IMR-90 (cell line): ENCODE measurements at regions not wholly inside any gene's neighbourhood (a gene's known extent, or its start where the extent isn't known, plus 50 kb on each side); places are given as distances from the start of the nearest gene placed in this dataset.

ENCODE experiments used
- ATAC-seq: fragments of 200-7000 bp; cut with Tn5 transposase; 2 replicates; pipeline ENCODE4 v1.9.1; 2020; ENCODE audit warnings: low read depth, mild to moderate bottlenecking, moderate library complexity
- BruUV-seq: library from RNA; stranded (reverse); fragments of 400-500 nt; replicated peaks from 2 replicates; lab custom pipeline; 2021; lab: Mats Ljungman, UMichigan
- CTCF ChIA-PET: fragments of 300-600 bp; formaldehyde crosslinking; extraction: SDS; loops from one replicate; lab custom pipeline; 2021; ENCODE audit warnings: antibody characterized with exemption; lab: Yijun Ruan, JAX
- POLR2A ChIA-PET: fragments of 300-600 bp; sonication (Branson Sonifier 250); formaldehyde crosslinking; loops from one replicate; lab custom pipeline; 2022; ENCODE audit warnings: antibody characterized with exemption; ENCODE audit not compliant: unreplicated experiment; lab: Charles Lee
- DNase-seq: peaks from one replicate; pipeline ENCODE4 v3.0.0; 2013
- H2AFZ ChIP-seq: replicated peaks from 2 replicates; pipeline ENCODE3; 2013; ENCODE audit warnings: low read length, mild to moderate bottlenecking; ENCODE audit not compliant: poor library complexity
- H2AK5ac ChIP-seq: 2 replicates; pipeline ENCODE4 v1.6.1; 2013; ENCODE audit warnings: low read depth, low read length, inconsistent platforms
- H2AK9ac ChIP-seq: replicated peaks from 2 replicates; pipeline ENCODE3; 2013; ENCODE audit warnings: mild to moderate bottlenecking, low read depth, low read length, moderate library complexity; ENCODE audit not compliant: poor library complexity
- H2BK120ac ChIP-seq: 2 replicates; pipeline ENCODE4 v1.6.1; 2013; ENCODE audit warnings: low read depth, low read length, inconsistent platforms
- H2BK15ac ChIP-seq: 3 replicates; pipeline ENCODE4 v1.6.1; 2013; ENCODE audit warnings: low read depth, low read length, inconsistent platforms
- H2BK20ac ChIP-seq: 2 replicates; pipeline ENCODE4 v1.6.1; 2013; ENCODE audit warnings: low read depth, mild to moderate bottlenecking, inconsistent platforms, low read length, moderate library complexity
- H2BK5ac ChIP-seq: 2 replicates; pipeline ENCODE4 v1.6.1; 2013; ENCODE audit warnings: mild to moderate bottlenecking, low read depth, low read length, inconsistent platforms; ENCODE audit not compliant: poor library complexity, severe bottlenecking
- H3K14ac ChIP-seq: replicated peaks from 2 replicates; pipeline ENCODE4 v1.6.1; 2013; ENCODE audit warnings: low read depth, low read length, inconsistent platforms
- H3K18ac ChIP-seq: 2 replicates; pipeline ENCODE4 v1.6.1; 2013; ENCODE audit warnings: low read depth, low read length, control low read depth
- H3K23ac ChIP-seq: 2 replicates; pipeline ENCODE4 v1.6.1; 2013; ENCODE audit warnings: low read depth, low read length, inconsistent platforms
- H3K27ac ChIP-seq: 2 replicates; pipeline ENCODE4 v1.5.1; 2013; ENCODE audit warnings: mild to moderate bottlenecking, control low read depth, low read length; ENCODE audit not compliant: insufficient read depth
- H3K27me3 ChIP-seq: 2 replicates; pipeline ENCODE4 v1.6.1; 2013; ENCODE audit warnings: low read length; ENCODE audit not compliant: control insufficient read depth, insufficient read depth
- H3K36me3 ChIP-seq: 2 replicates; pipeline ENCODE4 v1.6.1; 2013; ENCODE audit warnings: low read length, mixed read lengths; ENCODE audit not compliant: control insufficient read depth, insufficient read depth
- H3K4ac ChIP-seq: 2 replicates; pipeline ENCODE4 v1.6.1; 2013; ENCODE audit warnings: low read depth, low read length, inconsistent platforms
- H3K4me1 ChIP-seq: 2 replicates; pipeline ENCODE4 v1.6.1; 2013; ENCODE audit warnings: low read length, mixed read lengths; ENCODE audit not compliant: control insufficient read depth, insufficient read depth
- H3K4me2 ChIP-seq: 2 replicates; pipeline ENCODE4 v1.6.1; 2013; ENCODE audit warnings: low read depth, mild to moderate bottlenecking, control low read depth, low read length, moderate library complexity
- H3K4me3 ChIP-seq: 2 replicates; pipeline ENCODE4 v1.5.1; 2013; ENCODE audit warnings: low read depth, mild to moderate bottlenecking, control low read depth, low read length, moderate library complexity; ENCODE audit not compliant: insufficient read depth
- H3K56ac ChIP-seq: 2 replicates; pipeline ENCODE4 v1.6.1; 2013; ENCODE audit warnings: low read length, inconsistent platforms; ENCODE audit not compliant: insufficient read depth; ENCODE audit errors: extremely low read depth
- H3K79me1 ChIP-seq, 2 experiments: 2 replicates each; pipeline ENCODE4 v1.6.1; 2013; ENCODE audit warnings: low read length in 2 of 2, inconsistent platforms in 1 of 2, low read depth in 1 of 2
- H3K9ac ChIP-seq: 2 replicates; pipeline ENCODE4 v1.6.1; 2013; ENCODE audit warnings: low read depth, low read length, control low read depth
- H3K9me1 ChIP-seq: 2 replicates; pipeline ENCODE4 v1.6.1; 2013; ENCODE audit warnings: low read length, inconsistent platforms; ENCODE audit not compliant: insufficient read depth
- H3K9me3 ChIP-seq: 2 replicates; pipeline ENCODE4 v1.6.1; 2013; ENCODE audit warnings: low read length; ENCODE audit not compliant: control insufficient read depth, insufficient read depth
- H4K20me1 ChIP-seq: 2 replicates; pipeline ENCODE4 v1.6.1; 2013; ENCODE audit warnings: low read length, inconsistent platforms; ENCODE audit not compliant: insufficient read depth
- H4K5ac ChIP-seq: 2 replicates; pipeline ENCODE4 v1.6.1; 2013; ENCODE audit warnings: mild to moderate bottlenecking, low read depth, low read length, control low read depth
- H4K8ac ChIP-seq, 2 experiments: 2 replicates each; pipeline ENCODE4 v1.6.1; 2013; ENCODE audit warnings: low read depth in 2 of 2, low read length in 2 of 2, control low read depth in 1 of 2, inconsistent platforms in 1 of 2
- H4K91ac ChIP-seq: 2 replicates; pipeline ENCODE4 v1.6.1; 2013; ENCODE audit warnings: low read depth, low read length, inconsistent platforms; ENCODE audit not compliant: insufficient read depth
- FOS ChIP-seq: fragments of 150-350 bp; IDR thresholded peaks from 2 replicates; pipeline ENCODE4 v1.6.1; 2016; ENCODE audit warnings: low read depth, low read length
- MAFK ChIP-seq: IDR thresholded peaks from 2 replicates; pipeline ENCODE4 v1.6.1; 2012; ENCODE audit warnings: low read depth, low read length, improper control_type of control experiment
- MAZ ChIP-seq: IDR thresholded peaks from 2 replicates; pipeline ENCODE4 v1.6.1; 2012; ENCODE audit warnings: low read depth, mild to moderate bottlenecking, low read length, improper control_type of control experiment, moderate library complexity, borderline replicate concordance
- NFE2L2 ChIP-seq: fragments of 150-350 bp; IDR thresholded peaks from 2 replicates; pipeline ENCODE4 v1.6.1; 2016; ENCODE audit warnings: low read depth, mild to moderate bottlenecking, low read length
- RCOR1 ChIP-seq: IDR thresholded peaks from 2 replicates; pipeline ENCODE4 v1.6.1; 2012; ENCODE audit warnings: mild to moderate bottlenecking, low read length, improper control_type of control experiment; ENCODE audit not compliant: insufficient replicate concordance
- RFX5 ChIP-seq: IDR thresholded peaks from 2 replicates; pipeline ENCODE4 v1.8.0; 2012; ENCODE audit warnings: low read depth, mild to moderate bottlenecking, low read length, moderate library complexity
- WGBS, 2 experiments: methylation state at CpG; one replicate each; pipeline versions ENCODE4 v1.1.5 to v1.1.7; 2013; ENCODE audit warnings: missing lambda C conversion rate in 2 of 2; ENCODE audit not compliant: insufficient read length in 1 of 2; ENCODE audit errors: extremely low coverage in 2 of 2; 5-methylcytosine and 5-hydroxymethylcytosine counted together
- dilution Hi-C: fragments of 300-500 bp; cut with HindIII; formaldehyde crosslinking; loops from one replicate; pipeline ENCODE4 v1.14.3; 2018; ENCODE audit warnings: low sequenced_read_pairs; ENCODE audit not compliant: unreplicated experiment
- in situ Hi-C: fragments of 300-500 bp; cut with MboI; formaldehyde crosslinking; loops from 3 replicates; pipeline ENCODE4 v1.14.3; 2019; ENCODE audit warnings: low sequenced_read_pairs, inconsistent platforms, mixed read lengths
- intact Hi-C: fragments of 100-400 bp; cut with micrococcal nuclease; formaldehyde crosslinking; loops from 2 replicates; pipeline ENCODE4 v1.10.0; 2022
- TF ChIP-seq, protein P1 (sequence below): fragments of 150-350 bp; IDR thresholded peaks from 2 replicates; pipeline ENCODE4 v1.6.1; 2016; ENCODE audit warnings: low read depth, mild to moderate bottlenecking, low read length, moderate library complexity, borderline replicate concordance

DNA sequence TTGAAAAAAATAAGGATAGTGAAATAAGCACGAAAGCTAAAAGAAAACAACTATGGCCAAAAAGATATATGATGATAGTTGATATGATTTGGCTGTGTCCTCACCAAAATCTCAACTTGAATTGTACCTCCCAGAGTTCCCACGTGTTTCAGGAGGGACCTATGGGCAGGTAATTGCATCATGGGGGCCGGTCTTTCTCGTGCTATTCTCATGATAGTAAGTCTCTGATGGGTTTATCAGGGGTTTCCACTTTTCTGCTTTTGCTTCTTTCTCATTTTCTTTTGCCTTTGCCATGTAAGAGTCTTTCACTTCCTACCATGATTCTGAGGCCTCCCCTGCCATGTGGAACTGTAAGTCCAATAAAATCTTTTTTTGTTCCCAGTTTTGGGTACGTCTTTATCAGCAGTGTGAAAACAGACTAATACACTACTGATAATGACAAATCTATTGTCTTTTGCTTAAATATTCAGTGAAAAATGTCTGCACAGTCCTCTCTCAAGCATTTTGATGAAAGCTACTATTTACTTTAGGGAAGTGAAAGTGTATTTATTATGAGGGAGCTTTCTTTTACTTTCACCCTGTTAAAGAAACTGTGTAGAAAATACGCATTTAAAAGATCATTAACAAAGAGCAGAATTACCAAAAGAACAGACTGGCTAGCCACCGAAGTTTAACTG lies 389.1 kb downstream of the HTR1B start:
- ATAC-seq (no peak), DNase-seq (no peak)
- no peaks in the 10 kb centered on the region for H3K79me1 ChIP-seq
- no peak overlapping the region for H3K56ac ChIP-seq
- no peak overlapping the region for H4K91ac ChIP-seq
- no peaks in the 10 kb centered on the region for H4K20me1 ChIP-seq
- H3K27me3 ChIP-seq = no peaks in the 10 kb centered on the region
- CTCF ChIA-PET = interaction anchor here (1.1 kb wide), 1 partner anchor 75 kb away, joined by 3 read pairs; no protein-coding TSS in a partner anchor
- TF ChIP-seq, protein P1, sequence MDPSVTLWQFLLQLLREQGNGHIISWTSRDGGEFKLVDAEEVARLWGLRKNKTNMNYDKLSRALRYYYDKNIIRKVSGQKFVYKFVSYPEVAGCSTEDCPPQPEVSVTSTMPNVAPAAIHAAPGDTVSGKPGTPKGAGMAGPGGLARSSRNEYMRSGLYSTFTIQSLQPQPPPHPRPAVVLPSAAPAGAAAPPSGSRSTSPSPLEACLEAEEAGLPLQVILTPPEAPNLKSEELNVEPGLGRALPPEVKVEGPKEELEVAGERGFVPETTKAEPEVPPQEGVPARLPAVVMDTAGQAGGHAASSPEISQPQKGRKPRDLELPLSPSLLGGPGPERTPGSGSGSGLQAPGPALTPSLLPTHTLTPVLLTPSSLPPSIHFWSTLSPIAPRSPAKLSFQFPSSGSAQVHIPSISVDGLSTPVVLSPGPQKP = no peak
- TF ChIP-seq RCOR1 (no peak), FOS (no peak), MAZ (no peak), RFX5 (no peak), NFE2L2 (no peak), MAFK (no peak)
- no peaks in the 10 kb centered on the region for H3K36me3 ChIP-seq
- H2AK5ac ChIP-seq = no peak overlapping the region
- H2AK9ac ChIP-seq = no peak overlapping the region
- dilution Hi-C loops (no loop called here), in situ Hi-C loops (no loop called here), intact Hi-C loops (no loop called here)
- no peak overlapping the region for H3K27ac ChIP-seq
- H3K4me2 ChIP-seq = no peak overlapping the region
- no peak overlapping the region for H2AFZ ChIP-seq
- no TSS peak for BruUV-seq
- no peak overlapping the region for H4K8ac ChIP-seq
- no peak overlapping the region for H3K4ac ChIP-seq
- no peaks in the 10 kb centered on the region for H3K4me1 ChIP-seq
- H3K9me1 ChIP-seq = no peaks in the 10 kb centered on the region
- peaks cover 2% of the 10 kb centered on the region; the same call in 1 of the 2 replicates for H3K9me3 ChIP-seq
- no peak overlapping the region for H3K14ac ChIP-seq
- no peak overlapping the region for H3K4me3 ChIP-seq
- no CpG with 5 or more reads among the region's 7 CpGs for WGBS, 2 experiments
- H2BK20ac ChIP-seq = no peak overlapping the region
- no peak overlapping the region for H2BK120ac ChIP-seq
- POLR2A ChIA-PET = no interaction called here
- no peak overlapping the region for H2BK15ac ChIP-seq
- H3K9ac ChIP-seq = no peak overlapping the region
- H3K23ac ChIP-seq = no peak overlapping the region
- H4K5ac ChIP-seq = no peak overlapping the region
- H2BK5ac ChIP-seq = no peak overlapping the region
- no peak overlapping the region for H3K18ac ChIP-seq
